ENCODE measurements at regions not wholly inside any gene's neighbourhood (a gene's known extent, or its start where the extent isn't known, plus 50 kb on each side); places are given as distances from the start of the nearest gene placed in this dataset.
"Not testable (repeated sequence)": the region's sequence is repeated elsewhere in the genome, so short reads cannot be mapped to it uniquely, and the experiment has no call there.

- H2BK20ac ChIP-seq (ENCODE audit: low read length); FAIRE-seq; H2BK15ac ChIP-seq (ENCODE audit: low read length); H3K36me3 ChIP-seq (ENCODE audit: control insufficient read depth in 2 of 4, insufficient read depth in 4 of 4, low read length in 3 of 4); H2AFZ ChIP-seq (ENCODE audit: low read length); H3K9me3 ChIP-seq (ENCODE audit: insufficient read depth in 2 of 2, low read depth in 1 of 2, low read length in 1 of 2); H3K14ac ChIP-seq (ENCODE audit: insufficient read length); POLR2A ChIA-PET (ENCODE audit: partially characterized antibody); H3K9ac ChIP-seq (replicated peaks in 1 of 4; ENCODE audit: extremely low read depth in 1 of 4, low read depth in 3 of 4, low read length in 3 of 4); H3K4me3 ChIP-seq (ENCODE audit: extremely low read depth in 1 of 4, insufficient read depth in 2 of 4, low read depth in 3 of 4, low read length in 4 of 4); H3K23ac ChIP-seq (ENCODE audit: insufficient read length); H3K18ac ChIP-seq (ENCODE audit: extremely low read depth, low read length); H3K27ac ChIP-seq (ENCODE audit: low read depth, low read length); H3K79me1 ChIP-seq (ENCODE audit: low read depth, low read length); H3K27me3 ChIP-seq (replicated peaks in 1 of 4; ENCODE audit: control insufficient read depth in 3 of 4, extremely low read depth in 1 of 4, insufficient read depth in 3 of 4, low read length in 3 of 4); H4K8ac ChIP-seq (ENCODE audit: extremely low read depth, insufficient read depth, low read length); H4K91ac ChIP-seq (replicated peaks; ENCODE audit: insufficient read length, low read length); H2BK12ac ChIP-seq (ENCODE audit: low read depth, low read length); H3K4me2 ChIP-seq (ENCODE audit: insufficient read depth in 1 of 2, low read depth in 2 of 2, low read length in 2 of 2); H2AK5ac ChIP-seq (ENCODE audit: low read depth, low read length); H2BK120ac ChIP-seq (replicated peaks; ENCODE audit: low read depth, low read length); H4K5ac ChIP-seq (ENCODE audit: insufficient read length, low read depth, low read length); H3K4me1 ChIP-seq (replicated peaks in 1 of 4; ENCODE audit: control insufficient read depth in 3 of 4, insufficient read depth in 4 of 4, low read length in 3 of 4); DNase-seq (ENCODE audit: low read depth in 1 of 2, low spot score in 2 of 2); H3K56ac ChIP-seq (replicated peaks; ENCODE audit: insufficient read length, low read depth, low read length); H4K20me1 ChIP-seq (replicated peaks in 1 of 2; ENCODE audit: control insufficient read depth in 1 of 2, insufficient read depth in 2 of 2, low read length in 2 of 2); H3K79me2 ChIP-seq (ENCODE audit: control insufficient read depth in 1 of 2, insufficient read depth in 2 of 2, low read length in 2 of 2); CTCF ChIA-PET (ENCODE audit: partially characterized antibody); H3K23me2 ChIP-seq (ENCODE audit: low read depth, low read length); H2BK5ac ChIP-seq (ENCODE audit: low read depth, low read length); H3K4ac ChIP-seq (replicated peaks; ENCODE audit: insufficient read length, low read depth, low read length): not testable (repeated sequence)
- 94% methylated on average over 11 of the region's 11 CpGs; no CpG with 5 or more reads in 1 of the 2 experiments for WGBS, 2 experiments (ENCODE audit: extremely low coverage in 1 of 2, insufficient coverage in 1 of 2, insufficient read length in 1 of 2, insufficient replicate concordance in 2 of 2, low coverage in 1 of 2, low lambda C conversion rate in 2 of 2, missing lambda C conversion rate in 1 of 2)
These were observed 112.9 kb downstream of the PCSK1 start for GRCh38 chr5:96319981-96320739.

Data from H1 (cell line).